Activated CD8-positive, alpha-beta T cell treated with anti-CD3 and anti-CD28 coated beads for 36 hours (primary cell): ENCODE measurements at regions not wholly inside any gene's neighbourhood (a gene's known extent, or its start where the extent isn't known, plus 50 kb on each side); places are given as distances from the start of the nearest gene placed in this dataset.
A peak's percentile ranks its signal among the peaks of the same experiment; 100 is the strongest.
"Not testable (repeated sequence)": the region's sequence is repeated elsewhere in the genome, so short reads cannot be mapped to it uniquely, and the experiment has no call there.

Experiments
- ATAC-seq: fragments of 200-7000 bp; cut with Tn5 transposase; one replicate; pipeline ENCODE4 v1.10.0; 2021; ENCODE audit warnings: mild to moderate bottlenecking, moderate library complexity
- CTCF ChIA-PET: fragments of 350-600 bp; sonication (Branson Sonifier 250); formaldehyde crosslinking; loops from one replicate; lab custom pipeline; 2021; ENCODE audit warnings: antibody characterized with exemption; lab: Charles Lee
- POLR2A ChIA-PET: fragments of 350-600 bp; sonication (Branson Sonifier 250); formaldehyde crosslinking; loops from one replicate; lab custom pipeline; 2021; ENCODE audit warnings: antibody characterized with exemption; lab: Charles Lee
- DNase-seq: peaks from one replicate; pipeline ENCODE4 v3.0.0-alpha.2; 2020
- H3K27ac Mint-ChIP-seq: one replicate; pipeline ENCODE4 v1.8.0; 2021; ENCODE audit warnings: mild to moderate bottlenecking, mixed read lengths
- H3K27me3 Mint-ChIP-seq: one replicate; pipeline ENCODE4 v1.8.0; 2021; ENCODE audit warnings: mixed read lengths
- H3K36me3 Mint-ChIP-seq: one replicate; pipeline ENCODE4 v1.8.0; 2021; ENCODE audit warnings: low read depth, mixed read lengths
- H3K4me1 Mint-ChIP-seq: one replicate; pipeline ENCODE4 v1.8.0; 2021; ENCODE audit warnings: low read depth, mixed read lengths
- H3K4me3 Mint-ChIP-seq: one replicate; pipeline ENCODE4 v1.8.0; 2021; ENCODE audit warnings: mild to moderate bottlenecking, moderate library complexity, mixed read lengths
- H3K9me3 Mint-ChIP-seq: one replicate; pipeline ENCODE4 v1.8.0; 2021; ENCODE audit warnings: mixed read lengths
- CTCF ChIP-seq: fragments of 200-600 bp; IDR thresholded peaks from one replicate; pipeline ENCODE4 v1.8.0; 2022; ENCODE audit warnings: antibody characterized with exemption, mild to moderate bottlenecking
- intact Hi-C: fragments of 100-400 bp; cut with micrococcal nuclease; formaldehyde crosslinking; loops from one replicate; pipeline ENCODE4 v1.10.0; 2022

GRCh38 chr13:33678084-33678483, 139.9 kb upstream of the RFC3 start:
- ChIA-PET CTCF (interaction anchor here (0.6 to 2.2 kb wide), 2 partner anchors 135 to 1008 kb away, joined by 4 to 6 read pairs; no protein-coding TSS in a partner anchor), POLR2A (no interaction called here)
- Mint-ChIP-seq H3K27ac (no peak overlapping the region), H3K36me3 (no peaks in the 10 kb centered on the region), H3K4me3 (no peak overlapping the region), H3K4me1 (peaks cover 20% of the 10 kb centered on the region), H3K27me3 (peaks cover 10% of the 10 kb centered on the region), H3K9me3 (no peaks in the 10 kb centered on the region)
- TF ChIP-seq CTCF: no peak
- intact Hi-C loops: loop anchor here (10.0 kb wide), 1 partner anchor 63 kb away; no protein-coding TSS in a partner anchor
- ATAC-seq (no peak), DNase-seq (no peak)

- no peaks in the 10 kb centered on the region for H3K36me3 Mint-ChIP-seq
- POLR2A ChIA-PET: no interaction called here
Observed at GRCh38 chr13:33678906-33679657, 138.9 kb upstream of the RFC3 start.

GRCh38 chr13:33679658-33680012, 138.3 kb upstream of the RFC3 start:
- Mint-ChIP-seq H3K27me3 (peaks cover 13% of the 10 kb centered on the region), H3K27ac (peak overlapping the region; percentile 85), H3K4me3 (peak overlapping the region; percentile 69), H3K9me3 (no peaks in the 10 kb centered on the region), H3K4me1 (peaks cover 20% of the 10 kb centered on the region), H3K36me3 (no peaks in the 10 kb centered on the region)
- TF ChIP-seq CTCF: no peak
- no peak for ATAC-seq
- ChIA-PET POLR2A (interaction anchor here (0.8 kb wide), 1 partner anchor 137 kb away, joined by 3 read pairs; no protein-coding TSS in a partner anchor), CTCF (interaction anchor here (1.3 to 2.9 kb wide), 3 partner anchors 44 to 451 kb away, joined by 3 to 13 read pairs (median 6); no protein-coding TSS in a partner anchor)
- no peak for DNase-seq
- intact Hi-C loops: loop anchor here (10.0 kb wide), 1 partner anchor 65 kb away; no protein-coding TSS in a partner anchor

More at GRCh38 chr13:33678906-33679657, 138.9 kb upstream of the RFC3 start:
- CTCF ChIA-PET: interaction anchor here (1.3 to 2.9 kb wide), 3 partner anchors 44 to 450 kb away, joined by 3 to 13 read pairs (median 6); no protein-coding TSS in a partner anchor
- intact Hi-C loops: loop anchor here (10.0 kb wide), 1 partner anchor 64 kb away; no protein-coding TSS in a partner anchor
- ATAC-seq (peak; percentile 92), DNase-seq (peak; percentile 87)
- no peak for TF ChIP-seq CTCF
- Mint-ChIP-seq H3K27me3 (peaks cover 13% of the 10 kb centered on the region), H3K9me3 (no peaks in the 10 kb centered on the region), H3K27ac (peak overlapping the region; percentile 85), H3K4me3 (peak overlapping the region; percentile 69), H3K4me1 (peaks cover 20% of the 10 kb centered on the region)

- H3K9me3 Mint-ChIP-seq: no peaks in the 10 kb centered on the region
- CTCF ChIA-PET: interaction anchor here (1.0 to 2.7 kb wide), 2 partner anchors 9 to 139 kb away, joined by 5 to 9 read pairs; no protein-coding TSS in a partner anchor
- ATAC-seq (no peak), DNase-seq (no peak)
- no peak overlapping the region for H3K27ac Mint-ChIP-seq
- no peak overlapping the region for H3K4me3 Mint-ChIP-seq
- TF ChIP-seq CTCF: no peak
- H3K4me1 Mint-ChIP-seq: peaks cover 15% of the 10 kb centered on the region
- POLR2A ChIA-PET: no interaction called here
- intact Hi-C loops: no loop called here
- no peaks in the 10 kb centered on the region for H3K36me3 Mint-ChIP-seq
- peaks cover 10% of the 10 kb centered on the region for H3K27me3 Mint-ChIP-seq
Observed at GRCh38 chr13:33682020-33682564, 135.9 kb upstream of the RFC3 start.

GRCh38 chr13:33682646-33683045, 135.3 kb upstream of the RFC3 start:
- H3K27me3 Mint-ChIP-seq, ATAC-seq, intact Hi-C loops, POLR2A ChIA-PET, H3K9me3 Mint-ChIP-seq, H3K4me3 Mint-ChIP-seq, DNase-seq, H3K27ac Mint-ChIP-seq, H3K36me3 Mint-ChIP-seq: not testable (repeated sequence)
- CTCF ChIA-PET: interaction anchor here (2.7 kb wide), 1 partner anchor 139 kb away, joined by 9 read pairs; no protein-coding TSS in a partner anchor
- peaks cover 13% of the 10 kb centered on the region for H3K4me1 Mint-ChIP-seq
